Inferior parietal cortex (tissue), 1 donor: ENCODE measurements at regions not wholly inside any gene's neighbourhood (a gene's known extent, or its start where the extent isn't known, plus 50 kb on each side); places are given as distances from the start of the nearest gene placed in this dataset.

ENCODE experiments used
- DNase-seq: peaks from one replicate; pipeline ENCODE4 v3.0.0-alpha.2; 2016; ENCODE audit errors: extremely low spot score

DNA sequence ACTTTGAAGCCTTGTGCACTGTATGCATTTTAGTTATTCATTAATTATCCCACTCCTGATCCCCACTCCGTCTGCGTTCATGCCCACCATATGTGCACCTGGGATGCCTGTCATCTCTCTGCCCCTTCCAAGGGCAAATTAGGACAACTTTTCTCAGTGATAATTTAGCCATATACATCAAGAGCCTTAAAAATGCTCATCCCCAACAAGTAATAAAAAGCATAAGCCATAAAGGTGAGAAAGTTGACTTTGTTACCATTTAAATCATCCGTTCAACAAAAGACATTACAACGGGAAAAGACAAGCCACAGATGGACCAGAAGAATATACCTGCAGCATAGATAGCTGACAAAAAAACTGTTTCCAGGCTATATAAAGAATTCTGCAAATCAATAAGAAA, 131.4 kb upstream of the LINGO1 start:
- no peak for DNase-seq

DNA sequence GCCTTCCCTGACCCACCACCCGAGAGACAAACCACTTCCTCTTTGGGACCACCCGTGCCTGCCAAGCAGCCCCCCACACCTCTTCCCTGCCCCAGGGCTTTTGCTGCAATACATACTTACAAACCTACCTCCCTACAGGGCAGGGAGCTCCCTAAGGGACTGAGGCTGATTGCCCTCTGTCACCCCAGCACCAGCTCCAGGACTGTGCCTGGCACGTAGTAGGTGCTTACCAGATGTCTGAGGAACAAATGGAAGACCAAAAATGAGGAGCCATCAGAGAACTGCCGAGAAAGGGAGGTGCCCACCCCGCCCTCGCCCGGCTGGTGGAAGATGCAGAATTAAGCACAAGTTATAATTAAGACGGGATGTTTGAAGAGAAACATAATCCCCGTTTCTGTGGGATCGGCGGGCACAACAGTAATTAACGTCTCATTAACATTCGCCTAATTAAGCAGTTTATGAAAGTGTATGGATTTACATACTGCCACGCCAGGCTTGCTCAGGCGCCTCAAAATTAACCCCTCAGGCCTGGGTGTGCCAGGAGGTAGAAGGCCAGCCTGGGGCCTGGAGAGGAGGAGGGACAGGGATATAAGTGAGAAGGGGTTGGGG, 130.1 kb upstream of the LINGO1 start:
- no peak for DNase-seq

DNA sequence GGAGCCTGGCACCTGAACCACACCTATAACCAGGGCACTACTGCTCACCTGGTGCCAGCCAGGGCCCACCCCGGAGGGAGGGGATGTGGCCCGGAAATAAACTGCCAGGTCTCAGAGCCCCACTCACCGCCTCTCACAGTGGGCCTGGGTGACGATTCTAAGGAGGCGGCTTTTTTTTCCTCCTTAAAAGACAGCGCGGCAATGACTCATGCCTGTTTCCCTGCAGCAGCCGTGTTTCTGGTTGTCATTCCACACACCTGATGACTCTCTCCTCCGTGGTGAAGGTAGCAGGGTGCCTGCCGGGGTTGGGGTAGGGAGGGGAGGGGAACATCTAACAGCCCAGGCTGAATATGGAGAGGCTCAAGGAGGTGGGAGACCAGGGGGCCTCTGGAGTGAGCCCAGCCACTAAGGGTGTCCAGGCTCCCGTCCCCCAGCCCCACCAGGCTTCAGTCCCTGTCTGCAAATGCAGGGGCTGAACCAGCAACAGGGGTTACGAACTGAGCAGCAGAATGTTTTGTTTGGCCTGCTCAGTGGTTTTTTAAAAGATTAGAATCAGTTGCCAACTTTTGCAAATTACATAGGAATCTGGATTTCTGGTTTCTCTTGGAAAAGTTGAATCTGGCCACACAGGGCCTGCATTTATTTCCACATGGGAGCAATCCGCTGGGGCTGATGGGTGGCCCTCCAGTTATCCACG, 127.3 kb upstream of the LINGO1 start:
- no peak for DNase-seq

DNA sequence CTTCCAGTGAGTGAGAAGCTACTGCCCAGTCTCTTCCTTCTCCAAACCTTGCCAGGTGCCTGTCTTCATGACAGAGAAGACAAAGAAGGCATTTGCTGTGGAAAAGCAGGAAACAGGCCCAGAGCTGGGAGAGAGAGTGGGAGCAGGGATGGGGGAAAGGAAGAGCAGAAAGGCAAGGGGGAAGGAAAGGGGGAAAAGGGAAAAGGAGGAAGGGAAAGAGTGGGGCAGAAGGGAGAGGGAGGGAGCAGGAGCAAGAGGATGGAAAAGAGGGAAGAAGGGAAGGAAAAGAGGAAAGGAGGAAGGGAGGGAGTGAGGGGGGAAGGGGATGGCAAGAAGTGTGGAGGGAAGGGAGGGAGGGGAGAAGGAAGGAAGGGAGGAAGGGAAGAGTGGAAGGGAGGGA, 121.2 kb upstream of the LINGO1 start:
- DNase-seq: no peak

DNA sequence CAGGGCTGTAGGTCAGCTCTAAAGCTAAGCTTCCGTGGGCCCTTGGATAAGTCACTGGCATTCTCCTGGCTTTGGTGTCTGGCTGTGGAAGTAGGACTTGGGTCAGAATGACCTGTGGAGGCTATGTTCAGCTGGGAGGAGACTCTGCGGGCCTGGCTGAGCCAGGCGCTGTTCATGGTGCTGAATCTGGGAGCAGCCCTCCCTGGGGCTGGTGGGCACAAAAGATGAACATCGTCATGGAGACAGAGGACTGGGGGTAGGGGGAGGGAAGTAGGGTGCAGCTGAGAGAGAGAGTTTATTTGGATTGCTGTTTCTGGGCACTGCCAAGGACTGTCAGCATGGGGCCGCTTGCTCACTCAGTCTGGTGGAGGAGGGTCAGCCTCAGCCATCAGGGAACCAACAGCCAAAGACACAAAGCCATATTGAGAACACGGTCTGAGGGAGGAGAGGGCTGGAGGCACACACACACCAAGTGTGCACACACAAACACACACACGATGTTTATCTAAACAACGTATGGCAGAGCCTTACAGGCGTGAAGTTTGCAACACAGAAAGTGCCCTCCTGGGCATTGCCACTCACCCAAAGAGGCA, 120.7 kb upstream of the LINGO1 start:
- no peak for DNase-seq

DNA sequence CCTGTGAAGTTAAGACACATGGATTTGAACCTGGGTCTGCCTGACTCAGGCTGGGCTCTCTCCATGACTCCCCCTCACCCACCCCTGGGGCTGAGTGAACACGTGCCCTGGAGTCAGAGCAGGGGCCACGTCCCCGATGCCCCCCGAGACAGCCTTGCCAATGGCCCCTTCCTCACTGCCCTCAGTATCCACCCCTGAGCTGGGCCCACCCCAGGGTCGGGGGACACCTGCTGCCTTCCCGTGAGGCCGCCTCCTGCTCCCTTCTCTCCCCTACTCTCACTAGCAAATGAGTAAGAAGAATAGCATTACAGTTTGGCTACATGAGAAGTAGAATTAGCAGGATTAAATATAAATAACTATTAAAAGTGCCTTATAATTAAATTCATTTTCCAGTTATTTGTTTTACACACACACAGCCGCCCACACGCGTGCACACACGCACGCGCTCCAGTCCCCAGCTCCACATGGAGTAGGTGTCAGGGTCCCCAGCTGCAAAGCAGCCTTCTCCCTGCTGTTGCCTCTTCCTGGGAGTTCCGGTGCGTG, 117.4 kb upstream of the LINGO1 start:
- no peak for DNase-seq

DNA sequence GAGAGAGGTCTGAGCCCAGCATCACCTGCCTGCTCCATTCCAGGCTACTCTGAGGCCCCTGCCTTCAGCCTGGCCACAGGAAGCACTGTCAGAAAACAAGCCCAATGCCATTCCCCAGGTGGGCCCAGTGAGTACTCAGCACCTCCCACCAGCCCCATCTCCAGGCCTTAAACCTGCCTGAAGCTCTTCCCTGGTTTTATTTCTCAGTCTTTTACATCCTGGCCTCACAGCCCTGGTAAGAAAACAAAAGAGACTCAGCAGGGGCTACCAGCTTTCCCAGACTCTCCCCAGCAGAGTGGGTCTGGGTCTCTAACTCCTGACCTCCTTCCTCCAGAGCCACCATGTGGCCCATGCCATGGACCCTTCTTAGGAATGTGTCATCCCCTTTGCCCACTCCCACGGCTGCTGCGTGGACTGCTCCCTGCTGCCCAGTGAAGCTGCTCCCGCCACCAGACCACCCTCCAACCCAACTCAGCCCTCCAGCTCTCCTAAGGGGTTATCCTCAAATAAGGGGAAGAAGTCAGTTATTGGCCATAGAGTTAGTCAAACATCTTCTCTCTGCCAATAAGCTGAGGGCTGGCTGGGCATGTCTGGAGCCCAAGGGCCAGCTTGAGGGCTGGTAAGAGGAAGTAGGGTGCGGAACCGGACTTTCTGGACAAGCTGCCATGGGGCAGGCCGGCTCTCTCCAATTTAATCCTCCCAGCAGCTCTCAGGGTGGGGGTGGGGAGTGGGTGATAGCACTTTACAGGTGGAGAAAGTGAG, 116.7 kb upstream of the LINGO1 start:
- no peak for DNase-seq

DNA sequence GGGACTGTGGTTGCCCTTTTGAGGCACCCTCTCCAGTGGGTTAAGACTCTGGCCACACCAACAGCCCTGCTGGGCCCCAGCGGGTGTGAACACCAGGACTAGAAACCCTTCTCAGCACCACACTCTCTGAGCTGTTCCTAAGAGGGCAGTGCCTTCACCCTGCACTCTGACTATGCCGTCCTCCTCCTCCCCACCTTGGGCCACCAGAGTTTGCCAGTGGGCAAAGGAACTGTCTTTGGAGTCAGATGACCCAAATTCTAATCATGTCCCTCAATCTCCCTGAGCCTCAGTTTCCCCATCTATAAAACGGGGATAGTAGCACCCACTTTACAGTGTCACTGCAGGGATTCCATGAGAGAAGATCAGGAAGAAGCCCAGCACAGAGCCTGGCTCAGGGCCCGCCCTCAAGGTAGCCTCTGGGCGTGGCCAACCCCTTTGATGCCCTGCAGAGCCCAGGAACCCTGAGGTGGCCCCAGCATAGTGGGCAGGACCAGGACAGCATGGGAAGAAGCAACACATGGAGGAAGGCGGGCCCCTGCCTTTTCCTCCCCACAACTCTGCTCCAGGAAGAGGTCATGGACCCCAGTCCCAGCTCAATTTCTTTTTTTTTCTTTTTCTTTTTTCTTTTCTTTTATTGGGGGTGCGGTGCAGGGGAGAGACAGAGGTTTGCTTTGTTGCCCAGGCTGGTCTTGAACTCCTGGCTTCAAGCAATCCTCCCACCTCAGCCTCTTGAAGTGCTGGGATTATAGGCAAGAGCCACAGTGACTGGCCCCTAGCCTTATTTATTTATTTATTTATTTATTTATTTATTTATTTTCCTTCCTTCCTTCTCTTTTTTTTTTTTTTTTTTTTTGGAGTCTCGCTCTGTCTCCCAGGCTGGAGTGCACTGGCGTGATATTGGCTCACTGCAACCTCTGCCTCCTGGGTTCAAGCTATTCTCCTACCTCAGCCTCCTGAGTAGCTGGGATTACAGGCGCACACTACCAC, 115.7 kb upstream of the LINGO1 start:
- no peak for DNase-seq

DNA sequence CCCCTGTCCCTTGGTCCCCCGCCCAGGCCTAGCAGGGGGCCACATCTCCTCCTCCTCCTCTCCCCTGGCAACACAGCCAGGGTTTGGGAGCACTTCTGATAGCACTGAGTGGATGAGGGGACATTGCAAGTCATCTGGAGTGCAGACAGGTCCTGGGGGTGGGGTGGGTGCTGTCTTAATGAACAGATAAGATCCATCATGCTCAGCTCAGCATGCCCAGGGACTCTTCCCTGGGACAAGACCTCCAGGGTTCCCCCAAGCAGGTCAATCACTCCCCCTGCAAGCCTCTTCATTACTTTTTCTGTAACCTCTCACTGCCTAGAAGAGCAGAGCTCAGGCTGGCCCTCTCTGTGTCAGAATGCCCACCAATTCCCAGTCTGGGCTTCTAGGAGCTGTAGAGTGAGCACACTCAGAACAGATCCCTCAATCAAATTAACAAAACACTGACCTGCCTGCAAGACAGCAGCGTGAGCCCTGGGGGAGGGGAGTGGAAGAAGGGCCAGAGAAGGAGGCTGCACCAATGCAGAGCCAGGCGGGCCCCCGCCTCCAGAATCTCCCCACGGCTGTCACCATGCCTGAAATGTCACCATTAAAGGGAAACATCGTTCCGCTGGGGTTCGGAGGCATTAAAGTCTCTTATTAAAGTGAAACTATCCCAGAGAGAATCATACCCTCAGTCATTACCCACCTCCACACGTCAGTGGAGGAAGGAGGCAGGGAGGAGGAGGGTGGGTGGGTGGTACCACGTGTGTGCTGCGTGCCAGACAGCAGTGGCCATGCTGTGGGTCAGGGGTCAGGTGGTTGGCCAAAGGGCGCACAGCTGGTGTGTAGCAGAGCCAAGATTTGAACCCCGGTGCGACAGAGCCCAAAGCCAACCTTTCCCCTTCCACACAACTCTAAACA, 114.7 kb upstream of the LINGO1 start:
- no peak for DNase-seq

DNA sequence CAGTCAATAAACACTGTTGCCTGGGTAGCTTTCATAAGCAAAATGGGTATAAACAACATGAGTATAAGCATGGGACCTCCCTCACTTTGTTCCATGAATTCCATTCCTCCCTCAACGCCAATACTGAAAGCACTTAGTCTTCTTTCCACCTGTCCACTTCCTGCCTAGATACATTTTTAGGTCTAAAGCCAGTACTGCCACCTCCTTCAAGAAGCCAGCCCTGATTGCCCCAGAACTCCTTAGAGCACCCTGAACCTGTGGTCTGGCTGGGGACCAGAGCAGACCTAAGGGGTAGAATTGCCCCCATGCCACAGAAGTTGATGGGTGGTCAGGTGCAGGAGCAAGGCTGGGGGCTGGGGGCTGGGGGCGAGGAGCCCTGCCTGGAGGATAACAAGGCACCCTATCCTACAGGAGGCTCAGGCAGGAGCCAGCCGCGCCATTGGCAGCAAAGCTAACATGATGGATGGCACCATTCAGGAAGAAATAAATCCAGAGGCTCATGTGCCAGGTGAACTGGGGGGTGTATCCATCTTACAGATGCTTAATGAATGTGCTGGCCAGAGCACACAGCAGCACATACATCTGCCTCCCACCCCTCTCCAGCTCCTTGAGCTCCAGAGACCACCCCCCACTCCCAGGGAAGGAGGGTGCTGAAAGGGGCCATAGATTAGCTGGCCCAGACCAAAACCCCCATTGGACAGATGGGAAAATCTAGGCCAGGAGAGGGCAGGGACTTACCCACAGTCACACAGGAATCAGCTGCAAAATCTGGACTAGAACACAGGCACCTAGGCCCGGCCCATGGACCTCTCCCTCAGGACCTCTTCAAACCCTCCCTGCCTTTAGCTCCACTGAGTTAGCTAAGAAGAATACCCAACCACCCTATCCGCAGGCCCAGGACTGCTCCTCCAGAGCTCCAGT, 113.8 kb upstream of the LINGO1 start:
- DNase-seq: no peak

DNA sequence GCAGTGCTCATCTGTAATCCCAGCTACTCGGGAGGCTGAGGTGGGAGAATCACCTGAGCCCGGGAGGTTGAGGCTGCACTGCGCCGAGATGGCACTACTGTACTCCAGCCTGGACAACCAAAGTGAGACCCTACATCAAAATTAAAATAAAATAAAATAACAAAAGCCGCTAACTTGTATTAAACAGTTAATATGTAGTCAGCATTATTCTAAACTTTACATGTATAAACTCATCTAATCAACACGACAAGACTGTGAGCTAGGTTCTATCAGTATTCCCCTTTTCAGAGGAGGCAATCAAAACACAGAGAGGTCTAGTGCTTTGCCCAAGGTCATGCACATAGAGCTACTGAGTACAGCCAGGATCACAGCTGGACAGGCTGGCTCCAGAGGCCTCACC, 111.7 kb upstream of the LINGO1 start:
- DNase-seq: no peak

DNA sequence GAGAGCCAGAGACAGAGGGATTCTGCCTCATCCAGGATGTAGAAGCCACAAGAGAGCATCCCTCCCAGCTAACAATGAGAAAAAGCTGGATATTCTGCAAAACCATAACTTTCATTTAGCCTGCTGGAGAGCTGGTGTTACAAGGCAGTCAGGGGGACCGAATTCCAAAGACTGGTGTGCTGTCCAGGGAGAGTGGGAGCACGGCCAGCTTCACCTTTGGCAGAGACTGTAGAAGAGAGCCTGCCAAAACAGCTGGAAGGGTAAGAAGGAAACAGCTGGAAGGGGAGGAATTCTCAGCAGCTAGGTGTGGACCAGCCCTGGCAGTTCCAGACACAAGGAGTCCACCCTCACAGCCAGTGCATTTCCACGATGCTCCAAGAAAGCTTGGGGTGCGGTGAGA, 109.9 kb upstream of the LINGO1 start:
- no peak for DNase-seq

DNA sequence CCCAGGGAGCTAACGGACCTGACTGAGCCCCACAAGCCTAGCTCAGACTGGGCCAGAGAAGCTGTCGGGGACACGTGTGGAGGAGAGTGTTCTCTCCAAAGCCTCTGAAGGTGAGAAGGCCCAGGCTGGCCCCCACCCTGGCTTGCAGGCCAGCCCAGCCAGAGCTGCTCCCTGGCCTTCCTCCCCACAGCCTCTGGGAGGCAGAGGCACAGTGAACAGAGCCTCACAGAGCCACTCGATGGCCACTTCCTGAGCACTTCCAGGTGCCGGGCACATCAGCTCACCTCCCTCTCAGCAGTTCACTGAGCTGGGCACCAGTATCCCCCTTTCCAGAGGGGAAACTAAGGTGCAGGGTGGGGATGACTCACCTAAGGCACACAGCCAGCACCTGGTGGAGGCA, 109.4 kb upstream of the LINGO1 start:
- no peak for DNase-seq

DNA sequence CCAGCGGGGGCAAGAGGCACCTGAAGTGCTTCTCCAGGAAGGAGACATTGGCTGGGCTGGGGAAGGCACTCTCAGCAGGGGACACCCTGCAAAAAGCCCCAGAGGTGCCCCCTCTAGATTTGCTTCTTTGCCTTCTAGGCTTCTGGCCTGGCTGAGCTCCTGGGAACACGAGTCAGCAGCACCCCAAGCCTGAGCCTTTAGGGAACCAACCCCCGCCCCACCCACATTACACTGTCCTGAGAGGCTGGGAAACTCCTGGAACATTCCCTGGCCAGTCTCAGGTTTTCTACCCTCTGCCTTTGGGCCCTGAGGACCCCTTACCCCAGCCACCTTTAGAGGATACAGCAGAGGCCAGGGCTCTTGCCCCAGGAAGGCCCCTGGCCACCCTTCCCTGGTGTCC, 108.4 kb upstream of the LINGO1 start:
- no peak for DNase-seq

DNA sequence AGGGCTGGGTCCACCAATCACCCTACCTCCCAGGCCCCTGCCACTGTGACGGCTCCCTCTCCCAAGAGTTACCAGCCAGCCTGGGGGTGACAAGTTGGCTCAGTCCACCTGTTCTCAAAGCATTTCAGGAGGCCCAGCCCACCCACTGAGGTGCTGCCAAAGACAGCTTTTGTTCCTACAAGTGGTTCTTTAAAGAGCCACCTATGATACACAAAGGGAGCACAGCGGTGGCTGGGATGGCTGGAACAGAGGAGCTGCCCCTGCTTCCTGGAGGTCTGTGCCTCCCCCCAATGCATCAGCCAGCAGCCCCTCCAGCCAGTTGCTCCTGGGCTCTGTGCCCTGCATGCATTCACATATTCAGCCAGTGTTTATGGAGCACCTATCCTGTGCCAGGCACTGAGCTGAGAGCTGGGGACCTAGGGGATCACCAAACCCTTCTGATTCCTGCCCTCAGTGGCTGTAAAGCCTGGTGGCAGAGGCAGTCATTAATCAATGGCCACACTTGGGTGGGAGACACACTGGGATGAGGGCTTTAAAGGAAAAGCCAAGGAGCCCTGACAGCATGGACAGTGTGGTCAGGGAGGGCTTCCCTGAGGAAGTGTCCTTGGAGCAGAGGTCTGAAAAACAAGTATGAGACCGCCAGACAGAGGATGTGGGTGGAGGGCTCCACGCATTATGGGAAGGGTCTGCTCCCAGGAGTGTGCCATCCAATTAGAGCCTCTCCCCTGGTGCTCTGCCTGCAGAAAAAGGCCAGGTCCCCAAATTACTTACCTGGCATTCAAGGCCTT, 107.1 kb upstream of the LINGO1 start:
- no peak for DNase-seq

DNA sequence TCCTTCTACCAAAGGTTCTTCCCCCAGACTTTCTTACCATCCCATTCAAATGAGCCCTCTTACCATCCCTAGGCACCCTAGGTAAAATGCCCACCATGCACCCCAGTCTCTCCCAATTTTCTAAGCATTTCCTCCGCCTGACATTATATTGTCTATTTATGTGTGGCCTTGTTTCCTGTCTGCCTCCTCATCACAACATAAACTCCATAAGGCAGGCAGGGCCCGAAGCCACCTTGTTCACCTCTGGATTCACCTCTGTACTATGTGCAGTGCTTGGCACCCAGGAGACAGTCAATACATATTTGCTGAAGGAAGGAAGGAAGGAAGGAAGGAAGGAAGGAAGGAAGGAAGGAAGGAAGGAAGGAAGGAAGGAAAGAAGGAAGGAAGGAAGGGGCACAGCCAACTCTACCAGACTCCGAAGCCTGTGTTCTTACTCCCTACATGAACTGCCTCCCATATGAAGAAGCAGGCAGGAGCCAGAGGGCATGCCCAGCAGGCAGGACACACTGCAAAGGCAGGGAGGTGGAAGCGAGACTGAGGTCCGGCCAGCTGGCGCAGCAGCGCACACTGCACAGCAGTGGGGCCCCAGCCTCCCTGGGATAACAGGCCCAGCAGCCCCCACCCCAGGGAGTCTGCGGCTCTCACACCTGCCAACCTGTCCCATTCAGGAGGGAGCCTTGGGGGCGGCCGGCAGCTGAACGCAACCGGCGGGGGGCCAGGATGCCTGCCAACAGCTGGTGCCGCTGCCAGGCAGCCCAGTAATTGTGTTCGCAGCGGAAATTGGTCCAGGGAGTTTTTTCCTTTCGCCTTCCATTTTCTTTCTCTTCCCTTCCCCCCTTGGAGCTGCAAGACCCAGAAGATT, 106.0 kb upstream of the LINGO1 start:
- DNase-seq: no peak

DNA sequence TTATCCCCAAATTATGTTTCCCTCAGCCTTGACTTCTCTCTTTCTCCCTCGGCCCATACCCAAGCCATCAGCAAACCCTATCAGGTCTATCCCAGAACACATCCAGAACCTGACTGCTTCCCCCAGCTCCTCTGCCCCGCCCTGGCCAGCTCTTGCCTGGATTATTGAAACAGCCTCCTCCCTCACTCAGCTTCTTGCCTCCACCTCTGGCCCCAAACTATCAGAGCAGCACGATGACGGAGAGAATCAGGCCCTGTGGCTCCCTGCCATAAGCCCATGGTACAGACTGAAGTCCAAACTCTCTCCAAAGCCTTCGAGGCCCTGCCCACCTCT, 105.3 kb upstream of the LINGO1 start:
- DNase-seq: no peak
